NK-92 treated with Interleukin-12 subunit alpha and Interleukin-12 subunit beta, amount 100 ng/mL, for 24 hours (cell line): ENCODE measurements at regions not wholly inside any gene's neighbourhood (a gene's known extent, or its start where the extent isn't known, plus 50 kb on each side); places are given as distances from the start of the nearest gene placed in this dataset.

Experiments
- DNase-seq: peaks from one replicate; lab custom pipeline; 2025; lab: John Stamatoyannopoulos, UW

- DNase-seq: no peak
Observed at GRCh38 chr3:176932433-176932832, 264.8 kb downstream of the TBL1XR1 start.

- DNase-seq: no peak
Observed at GRCh38 chr3:176931991-176932390, 265.3 kb downstream of the TBL1XR1 start.

- DNase-seq: no peak
Observed at GRCh38 chr3:176930942-176931341, 266.3 kb downstream of the TBL1XR1 start.

- no peak for DNase-seq
Observed at GRCh38 chr3:176928582-176928931, 268.7 kb downstream of the TBL1XR1 start.

GRCh38 chr3:176927706-176928581, 269.3 kb downstream of the TBL1XR1 start:
- no peak for DNase-seq

GRCh38 chr3:176927280-176927679, 270.0 kb downstream of the TBL1XR1 start:
- no peak for DNase-seq

- no peak for DNase-seq
Observed at GRCh38 chr3:176926688-176927087, 270.6 kb downstream of the TBL1XR1 start.

- DNase-seq: no peak
Observed at GRCh38 chr3:176926034-176926433, 271.2 kb downstream of the TBL1XR1 start.

GRCh38 chr3:176920766-176921160, 276.5 kb downstream of the TBL1XR1 start:
- no peak for DNase-seq

GRCh38 chr3:176919836-176920765, 277.2 kb downstream of the TBL1XR1 start:
- DNase-seq: no peak

- DNase-seq: no peak
Observed at GRCh38 chr3:176916777-176917176, 280.5 kb downstream of the TBL1XR1 start.

GRCh38 chr3:176914764-176915163, 282.5 kb downstream of the TBL1XR1 start:
- DNase-seq: no peak

- DNase-seq: no peak
Observed at GRCh38 chr3:176911579-176911978, 285.7 kb downstream of the TBL1XR1 start.

GRCh38 chr3:176909044-176909443, 288.2 kb downstream of the TBL1XR1 start:
- no peak for DNase-seq

- no peak for DNase-seq
Observed at GRCh38 chr3:176906046-176906905, 291.0 kb downstream of the TBL1XR1 start.

GRCh38 chr3:176905331-176905730, 292.0 kb downstream of the TBL1XR1 start:
- no peak for DNase-seq

- DNase-seq: no peak
Observed at GRCh38 chr3:176904506-176904905, 292.8 kb downstream of the TBL1XR1 start.

GRCh38 chr3:176896640-176897039, 300.6 kb downstream of the TBL1XR1 start:
- DNase-seq: no peak

- DNase-seq: no peak
Observed at GRCh38 chr3:176896165-176896564, 301.1 kb downstream of the TBL1XR1 start.

GRCh38 chr3:176879710-176880109, 317.6 kb downstream of the TBL1XR1 start:
- DNase-seq: no peak

GRCh38 chr3:176873261-176873660, 324.0 kb downstream of the TBL1XR1 start:
- DNase-seq: no peak

GRCh38 chr3:176872771-176873209, 324.5 kb downstream of the TBL1XR1 start:
- peak; percentile 35 for DNase-seq
